GM21360 (cell line): ENCODE measurements at regions not wholly inside any gene's neighbourhood (a gene's known extent, or its start where the extent isn't known, plus 50 kb on each side); places are given as distances from the start of the nearest gene placed in this dataset.

Experiments
- ATAC-seq: cut with Tn5 transposase; IDR thresholded peaks from one replicate; pipeline ENCODE4 v1.9.1; 2021; ENCODE audit warnings: mild to moderate bottlenecking, moderate library complexity; ENCODE audit not compliant: unreplicated experiment

DNA sequence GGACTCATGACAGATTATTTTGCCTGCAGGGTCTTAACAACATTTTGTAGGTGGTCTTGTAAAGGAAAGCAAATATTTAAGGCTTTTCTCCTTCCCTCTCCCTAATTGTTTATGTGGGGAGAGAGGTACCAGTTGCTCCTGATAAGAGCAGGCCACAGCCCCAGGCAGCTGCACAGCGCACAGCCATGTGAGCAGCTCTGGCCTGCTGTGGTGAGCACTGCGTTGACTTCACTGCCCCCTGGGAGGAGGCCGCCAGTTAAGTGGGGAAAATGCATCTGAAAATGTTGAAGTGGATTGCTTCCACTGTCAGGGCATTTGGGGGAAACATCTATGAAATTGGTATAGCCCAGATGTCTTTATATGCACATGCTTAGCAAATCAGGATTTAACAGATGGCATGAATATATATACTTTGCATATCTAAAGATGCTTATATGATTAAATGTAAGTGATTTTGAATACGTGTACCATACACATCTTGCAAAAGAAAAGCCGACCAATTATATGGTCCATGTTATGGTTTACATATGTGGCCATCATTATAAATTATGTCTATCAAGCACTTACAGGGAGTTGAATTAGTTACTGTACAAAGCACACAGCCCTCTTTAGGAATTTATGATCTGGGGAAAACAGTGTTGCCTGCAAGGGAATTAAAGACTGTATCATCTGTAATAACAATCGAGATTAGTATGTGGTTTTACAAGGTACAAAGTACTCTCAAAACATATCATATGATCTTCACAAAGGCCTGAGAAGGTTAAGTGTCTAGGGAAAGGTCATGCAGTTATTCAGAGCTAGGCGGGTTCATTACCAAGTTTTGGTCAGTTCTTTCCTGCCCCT is 132.1 kb downstream of the RHOU start:
- no peak for ATAC-seq

DNA sequence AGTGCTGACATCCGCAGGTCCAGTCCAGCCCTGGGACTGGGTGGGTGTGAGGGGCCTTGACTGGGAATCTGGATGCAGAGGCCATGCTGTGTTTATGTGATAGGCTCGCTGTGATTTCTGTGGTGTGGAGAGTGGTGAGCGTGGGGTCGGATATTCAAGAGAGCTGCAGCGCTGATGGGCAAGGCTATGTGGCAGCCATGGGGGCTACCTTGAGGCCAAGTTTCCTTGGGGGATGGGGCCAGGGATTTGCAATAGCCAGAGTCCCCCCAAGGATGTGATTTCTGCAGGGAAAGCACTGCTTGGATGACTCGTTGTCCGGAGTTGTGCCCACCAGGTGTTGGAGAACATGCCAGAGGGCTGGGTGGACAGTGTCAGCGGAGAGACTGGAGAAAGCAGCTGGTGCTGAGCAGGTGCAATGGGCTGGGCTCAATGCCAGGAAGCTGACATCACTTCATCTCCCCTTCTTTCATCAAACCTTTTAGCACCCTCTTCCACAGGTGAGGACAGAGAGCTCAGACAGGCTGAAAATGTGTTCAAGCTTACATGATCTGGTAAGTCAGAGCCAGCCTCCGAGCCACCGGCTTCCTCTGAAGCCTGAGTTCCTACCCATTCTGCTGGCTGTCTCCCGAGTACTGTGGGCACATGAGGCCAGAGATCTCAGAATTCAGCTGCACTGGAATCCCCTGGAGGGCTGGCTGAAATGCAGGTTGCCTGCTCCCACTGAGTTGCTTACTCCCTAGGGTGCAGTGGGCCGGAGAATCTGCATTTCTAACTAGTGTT is 132.9 kb downstream of the RHOU start:
- ATAC-seq = no peak

DNA sequence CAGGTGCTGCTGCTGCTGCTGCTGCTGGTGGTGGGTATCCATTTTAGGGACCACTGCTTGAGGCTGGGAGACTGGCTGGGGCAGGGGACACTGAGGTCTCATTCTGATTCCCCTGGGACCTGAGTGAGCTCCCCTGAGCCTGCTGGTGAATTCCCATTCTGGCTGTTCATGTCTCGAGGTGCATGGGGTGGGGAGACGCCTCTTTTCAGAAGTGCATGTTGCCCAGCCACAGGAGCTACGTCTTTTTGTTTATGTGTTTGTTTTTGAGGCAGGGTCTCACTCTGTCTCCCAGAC is 133.4 kb downstream of the RHOU start:
- ATAC-seq = no peak

DNA sequence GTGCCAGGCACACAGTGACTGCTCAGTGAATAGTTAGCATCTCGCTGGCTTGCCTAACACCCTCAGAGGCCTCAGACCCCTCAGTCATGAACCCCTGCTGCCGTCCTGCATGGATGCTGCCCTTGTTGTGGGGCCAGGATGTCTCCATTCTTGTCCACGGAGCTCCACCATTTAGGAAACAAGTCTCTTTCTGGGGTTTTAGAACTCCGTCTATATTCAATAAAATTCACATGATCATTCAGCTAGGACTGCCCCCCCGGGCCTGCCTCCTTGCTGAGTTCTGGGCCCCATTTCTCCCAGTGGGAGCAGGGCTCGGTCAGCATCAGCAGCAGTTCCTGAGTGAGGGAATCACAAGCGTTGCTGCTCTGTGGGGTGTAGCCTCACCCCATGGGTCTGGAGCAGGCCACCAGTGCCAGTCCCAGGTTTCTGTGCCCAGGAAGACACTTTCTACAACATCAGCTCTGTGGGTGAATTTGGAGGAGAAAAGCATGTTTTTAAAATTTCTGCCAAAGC is 134.1 kb downstream of the RHOU start:
- ATAC-seq = no peak

DNA sequence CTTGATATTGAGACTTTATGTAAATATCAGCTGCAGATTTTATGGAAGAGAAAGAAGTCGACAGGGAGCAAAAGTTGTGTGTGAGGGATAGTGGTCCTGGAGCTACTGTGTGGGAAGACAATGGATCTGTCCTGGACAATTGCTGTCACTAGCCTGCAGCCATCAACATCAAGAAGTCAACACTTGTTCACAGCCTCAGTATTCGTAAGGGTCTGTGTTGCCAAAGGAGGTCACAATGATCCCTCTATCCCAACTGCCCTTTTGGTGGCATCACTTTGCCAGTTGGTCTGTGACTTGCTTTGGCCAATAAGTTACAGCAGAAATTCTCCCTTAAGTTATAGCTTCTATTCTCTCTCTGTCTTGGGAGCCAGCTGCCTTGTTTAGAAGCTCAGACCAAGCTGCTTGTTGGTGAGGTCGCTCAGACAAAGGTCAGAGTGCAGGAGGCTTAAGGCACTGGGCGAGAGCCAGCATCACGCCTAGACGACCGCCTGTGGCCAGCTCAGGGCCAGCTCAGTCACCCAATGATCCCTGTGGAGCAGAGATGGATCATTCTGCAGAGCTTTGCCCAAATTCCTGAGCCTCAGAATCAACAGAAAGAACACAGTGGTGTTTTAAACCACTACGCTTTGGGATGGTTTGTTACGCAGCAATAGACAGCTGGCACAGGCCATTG is 134.9 kb downstream of the RHOU start:
- ATAC-seq = no peak

DNA sequence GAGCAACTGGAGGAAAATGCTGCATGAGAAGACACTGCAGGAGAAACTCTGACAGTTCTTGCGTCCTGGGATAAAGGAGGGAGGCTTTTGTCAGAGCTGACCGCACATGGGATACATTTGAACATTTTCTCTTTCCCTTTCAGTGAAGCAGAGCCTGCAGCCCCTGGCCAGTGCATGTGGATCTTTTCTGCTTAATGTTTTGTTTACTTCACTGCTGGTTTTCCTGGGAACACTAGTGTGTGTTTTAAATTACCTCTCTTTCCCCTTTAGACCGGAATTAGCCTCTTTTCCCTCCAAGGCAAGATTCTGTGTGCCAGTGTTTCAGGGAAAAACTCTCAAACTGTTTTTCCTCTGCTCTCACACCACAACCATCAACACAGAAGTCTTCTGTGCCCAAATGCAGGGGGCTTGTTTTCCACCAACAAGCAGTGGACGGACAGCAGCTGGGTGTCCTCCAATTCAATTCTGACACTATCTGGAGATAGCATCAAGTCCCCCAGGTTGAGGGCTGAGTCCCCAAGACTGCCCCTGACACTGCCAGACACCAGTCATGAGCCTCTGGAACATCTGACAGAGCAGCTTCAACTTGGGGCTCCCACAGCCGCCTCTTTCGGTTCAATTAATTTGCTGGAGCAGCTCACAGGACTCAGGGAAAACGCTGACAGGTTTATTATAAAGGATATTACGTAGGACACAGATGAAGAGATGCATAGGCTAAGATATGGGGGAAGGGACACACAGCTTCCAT is 136.2 kb downstream of the RHOU start:
- ATAC-seq = no peak

DNA sequence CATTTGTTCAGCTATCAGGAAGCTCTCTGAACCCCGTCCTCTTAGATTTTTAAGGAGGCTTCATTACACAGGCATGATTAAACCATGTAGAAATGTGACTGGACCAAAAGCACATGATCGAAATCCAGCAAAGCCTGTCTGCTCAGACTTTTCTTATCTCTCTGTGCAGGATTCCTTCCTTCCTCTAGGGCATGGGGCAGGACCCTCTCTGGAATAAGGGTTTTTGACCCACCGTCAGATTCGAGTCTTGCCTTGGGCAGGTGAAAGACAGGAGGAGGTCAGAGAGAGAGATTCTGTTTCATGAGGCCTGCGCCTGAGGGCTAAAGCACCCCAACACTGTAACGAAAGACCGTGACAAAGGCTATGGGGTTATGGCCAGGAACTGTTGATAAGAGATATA is 136.8 kb downstream of the RHOU start:
- ATAC-seq = no peak

DNA sequence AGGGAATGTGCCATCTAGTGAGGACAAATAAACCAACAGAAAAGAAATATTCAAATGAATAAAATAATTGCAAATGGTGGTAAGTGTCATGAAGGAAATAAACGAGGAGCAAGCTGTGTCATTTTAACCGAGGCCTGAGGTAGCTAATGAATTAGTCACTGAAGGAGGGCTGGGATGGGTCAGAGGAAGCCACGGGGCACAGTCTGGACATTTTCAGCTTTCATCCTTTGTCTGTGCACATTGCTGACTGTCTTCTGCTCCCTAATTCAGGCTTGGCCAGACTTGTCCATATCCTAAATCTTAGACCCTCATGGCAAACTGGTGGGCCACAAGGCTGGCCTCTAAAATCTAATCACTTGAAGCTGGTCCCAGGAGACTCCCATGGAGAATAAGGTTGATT is 138.4 kb downstream of the RHOU start:
- no peak for ATAC-seq

DNA sequence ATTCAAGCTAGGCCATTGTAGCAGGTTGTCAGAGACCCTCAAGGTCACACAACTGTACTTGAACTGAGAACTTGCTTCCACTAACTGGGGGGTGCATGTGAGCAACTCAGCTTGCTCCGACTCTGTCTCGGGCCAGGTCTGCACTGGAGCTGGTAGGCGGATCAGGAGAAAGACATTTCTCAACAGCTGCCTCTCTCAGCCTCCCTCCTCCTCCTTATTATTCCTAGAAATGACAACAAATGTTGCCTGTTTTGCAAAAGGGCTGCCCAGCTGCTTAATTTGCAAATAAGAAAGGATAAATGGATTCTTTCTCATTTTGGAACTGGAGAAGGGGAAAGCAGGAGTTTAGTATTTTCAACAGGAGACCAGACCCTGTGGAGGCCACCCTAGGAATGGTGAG is 140.5 kb downstream of the RHOU start:
- ATAC-seq = no peak

DNA sequence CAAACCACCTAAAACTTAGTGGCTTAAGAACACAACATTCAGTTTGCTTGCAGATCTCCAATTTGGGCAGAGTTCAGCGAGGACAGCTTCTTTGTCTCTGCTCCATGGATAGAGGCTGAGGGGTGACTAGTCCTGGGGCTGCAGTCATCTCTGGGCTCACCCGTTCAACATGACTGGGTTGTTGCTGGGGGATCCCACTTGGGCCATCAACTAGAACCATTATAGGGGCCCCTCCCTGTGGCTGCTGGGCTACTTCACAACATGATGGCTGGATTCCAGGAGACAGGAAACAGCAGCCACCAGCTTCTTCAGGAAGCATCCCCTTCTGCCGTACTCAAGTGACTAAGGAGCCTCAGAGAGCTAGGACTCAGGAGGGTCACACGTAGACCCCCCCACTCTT is 140.9 kb downstream of the RHOU start:
- ATAC-seq = no peak

DNA sequence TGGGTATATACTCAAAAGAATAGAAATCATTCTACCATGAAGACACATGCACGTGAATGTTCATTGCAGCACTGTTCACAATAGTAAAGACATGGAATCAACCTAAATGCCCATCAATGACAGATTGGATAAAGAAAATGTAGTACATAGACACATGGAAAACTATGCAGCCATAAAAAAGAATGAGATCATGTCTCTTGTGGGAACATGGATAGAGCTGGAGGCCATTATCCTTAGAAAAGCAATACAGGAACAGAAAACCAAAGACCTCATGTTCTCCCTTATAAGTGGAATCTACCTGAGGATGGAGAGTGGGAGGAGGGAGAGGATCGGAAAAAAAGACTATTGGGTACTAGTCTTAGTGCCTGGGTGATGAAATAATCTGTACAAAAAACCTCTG is 143.9 kb downstream of the RHOU start:
- ATAC-seq = no peak

DNA sequence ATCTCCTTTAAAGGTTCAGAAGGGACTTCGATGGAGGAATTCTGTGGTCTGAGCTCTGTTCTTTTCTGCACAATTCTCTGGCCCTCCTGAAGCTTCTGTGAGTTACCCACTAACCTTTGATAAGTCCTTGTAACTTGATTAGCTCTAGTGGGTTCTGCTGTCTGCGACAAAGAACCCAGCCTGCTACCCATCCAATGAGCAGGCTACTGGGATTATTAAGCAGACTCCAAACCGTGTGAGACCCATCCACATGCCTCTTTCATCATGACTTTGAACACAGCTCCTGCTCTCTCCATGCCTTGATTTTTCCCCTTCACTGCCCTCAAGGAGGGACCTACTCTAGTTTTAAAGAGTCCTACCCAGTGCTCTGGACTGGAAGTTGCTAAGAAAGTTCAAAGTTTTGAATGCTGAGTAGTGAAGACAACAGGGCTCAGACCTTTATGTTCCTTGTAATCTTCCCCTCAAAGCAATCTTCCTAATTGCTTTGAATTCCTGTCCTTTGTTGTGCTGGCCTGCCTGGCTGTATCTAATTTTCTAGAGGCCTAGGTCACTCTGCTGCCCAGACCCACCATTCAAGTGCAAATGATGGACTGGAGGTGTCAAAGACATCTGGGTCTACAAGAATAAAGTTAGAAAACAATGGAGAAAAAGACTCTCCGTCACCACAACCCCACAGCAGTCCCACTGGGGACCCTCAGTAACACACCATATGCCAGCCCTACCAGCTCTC is 146.9 kb downstream of the RHOU start:
- ATAC-seq = no peak

DNA sequence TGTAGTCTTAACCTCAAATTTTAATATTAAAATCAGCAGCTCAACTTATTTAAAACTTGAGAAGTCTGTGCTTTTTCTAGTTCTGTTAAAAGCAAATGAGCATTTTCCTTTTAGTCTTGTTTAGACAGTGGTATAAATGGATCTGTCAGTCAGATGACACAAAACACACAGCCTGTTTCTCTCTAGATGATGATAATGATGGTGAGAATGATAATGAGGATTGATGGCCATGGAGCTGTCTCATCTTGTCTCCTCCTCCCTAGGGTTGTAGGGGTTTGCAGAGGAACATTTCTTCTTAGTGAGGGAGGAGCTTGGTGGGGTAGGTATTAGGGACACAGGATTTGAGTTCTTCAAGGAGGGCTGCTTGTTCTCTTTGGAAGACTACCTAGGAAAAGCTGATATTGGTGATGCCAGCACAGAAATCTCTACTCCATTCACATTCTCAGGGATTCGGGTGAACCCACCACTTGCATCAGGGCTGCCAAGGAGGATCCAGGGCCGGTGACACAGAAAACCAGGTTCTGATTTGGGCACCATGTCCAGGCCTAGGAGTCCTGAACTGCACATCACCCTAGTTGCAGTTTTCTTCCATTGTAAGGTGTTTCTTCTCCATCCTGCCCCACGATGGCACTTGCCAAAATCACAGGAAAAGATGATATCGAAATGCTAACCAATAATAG is 147.6 kb downstream of the RHOU start:
- ATAC-seq = no peak

DNA sequence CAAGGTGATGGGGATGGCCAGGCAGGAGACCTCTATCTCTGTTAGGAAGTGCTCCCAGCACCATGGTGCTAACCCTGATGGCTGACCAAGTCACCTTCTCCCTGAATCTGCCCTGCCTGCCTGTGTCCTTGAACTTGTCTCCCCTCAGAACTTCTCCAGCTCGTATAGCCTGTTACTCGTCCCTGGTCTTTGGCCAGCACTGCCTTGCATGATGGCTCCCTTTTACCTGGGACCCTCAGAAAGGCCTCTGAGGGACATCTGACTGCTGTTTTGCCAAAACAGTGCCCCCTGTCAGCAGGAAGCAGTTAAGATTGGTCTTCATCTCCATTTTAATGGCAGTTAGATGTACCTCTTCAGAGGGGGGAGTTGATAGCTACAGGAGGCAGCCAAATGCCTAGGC is 148.3 kb downstream of the RHOU start:
- no peak for ATAC-seq

DNA sequence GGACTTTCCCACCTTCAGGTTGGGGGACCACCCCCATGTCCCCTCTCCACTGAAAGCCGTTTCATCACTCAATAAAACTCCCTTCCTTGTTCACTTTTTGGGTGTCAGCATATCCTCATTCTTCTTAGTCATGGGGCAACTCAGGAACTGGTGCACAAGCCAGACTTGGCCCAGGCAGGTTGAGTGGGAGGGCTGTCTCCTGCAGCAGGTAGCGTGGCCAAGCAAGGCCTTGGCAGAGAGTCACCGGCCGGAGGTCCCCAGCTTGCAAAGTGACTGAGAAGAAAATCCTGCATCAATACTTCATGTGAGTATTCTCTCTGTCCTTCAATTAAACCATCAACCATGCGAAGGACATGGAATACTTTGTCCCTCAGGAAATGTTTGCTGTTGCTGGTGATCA is 148.9 kb downstream of the RHOU start:
- ATAC-seq = no peak

DNA sequence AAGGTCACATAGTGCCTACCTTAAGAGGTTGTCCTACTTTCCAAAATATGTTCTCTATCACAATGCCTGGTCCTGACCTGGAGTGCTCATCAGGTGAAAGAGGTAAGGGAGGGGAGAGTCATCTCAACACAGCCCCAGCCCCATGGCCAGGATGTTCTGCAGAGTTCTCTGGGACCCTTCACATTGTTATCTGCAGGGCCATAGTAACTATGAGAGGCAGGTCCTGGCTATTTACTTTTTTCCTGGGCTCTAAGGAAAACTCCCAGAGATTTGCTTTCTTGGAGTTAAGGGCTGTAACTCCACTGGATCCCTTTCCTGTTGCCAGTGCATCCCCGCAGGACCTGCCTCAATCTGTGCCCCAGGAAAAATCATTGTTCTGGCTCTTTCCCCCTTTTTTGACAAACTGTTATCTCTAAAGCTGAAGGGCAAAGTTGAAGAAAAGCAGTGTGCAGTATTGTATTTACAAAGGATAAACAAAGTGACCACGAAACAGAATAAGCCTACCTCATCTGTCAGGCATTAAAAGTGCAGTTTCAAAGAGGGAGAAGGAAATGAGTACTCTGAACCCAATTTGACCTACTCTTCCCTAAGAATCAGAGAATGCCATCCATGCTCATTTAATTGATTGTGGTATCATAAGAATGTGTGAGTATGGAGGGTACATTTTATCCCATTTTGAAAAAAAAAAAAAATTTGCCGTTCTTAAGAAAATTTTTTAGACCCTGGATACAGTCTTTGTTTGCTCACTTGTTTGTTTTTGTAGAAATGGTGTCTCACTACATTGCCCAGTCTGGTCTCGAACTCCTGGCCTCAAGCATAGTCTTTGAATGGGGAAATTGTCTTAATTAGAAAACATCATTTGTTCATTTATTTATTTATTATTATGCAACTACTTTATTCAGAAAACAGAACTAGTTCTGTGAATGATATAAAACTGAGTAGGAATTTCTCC is 149.6 kb downstream of the RHOU start:
- no peak for ATAC-seq

DNA sequence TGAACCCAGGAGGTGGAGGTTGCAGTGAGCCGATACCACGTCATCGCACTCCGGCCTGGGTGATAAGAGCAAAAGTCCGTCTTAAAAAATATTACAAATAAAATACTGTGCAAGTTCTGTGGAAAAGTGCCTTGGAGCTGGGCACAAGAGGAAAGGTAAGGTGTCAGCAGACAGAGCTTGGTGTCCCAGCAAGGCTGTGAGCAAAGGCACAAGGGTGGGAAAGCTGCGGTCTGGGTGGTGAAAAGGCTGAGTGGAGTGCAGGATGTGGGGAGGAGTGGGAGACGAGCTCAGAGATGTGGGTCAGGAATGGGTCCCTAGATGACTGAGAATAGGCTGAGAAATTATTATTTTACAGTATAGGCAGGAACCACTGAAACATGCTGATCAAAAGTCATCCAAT is 150.6 kb downstream of the RHOU start:
- no peak for ATAC-seq

DNA sequence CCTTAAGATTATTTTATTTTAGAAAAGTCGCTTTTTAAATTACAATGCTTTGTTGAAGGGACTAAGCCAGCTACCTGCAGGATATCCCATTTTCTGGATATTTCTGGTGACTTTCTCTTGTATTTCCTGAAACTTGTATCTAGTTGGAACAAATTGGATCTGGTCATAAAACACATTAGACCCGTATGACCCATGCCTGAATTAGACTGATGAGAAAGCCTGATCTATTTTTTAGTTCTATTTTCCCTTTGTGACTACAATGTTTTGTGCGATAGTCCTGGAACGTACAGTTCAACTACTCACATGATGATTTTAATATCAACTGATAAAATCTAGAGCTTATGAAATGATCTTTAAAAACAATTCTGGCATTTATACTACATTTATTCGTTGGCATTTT is 151.8 kb downstream of the RHOU start:
- ATAC-seq = no peak

DNA sequence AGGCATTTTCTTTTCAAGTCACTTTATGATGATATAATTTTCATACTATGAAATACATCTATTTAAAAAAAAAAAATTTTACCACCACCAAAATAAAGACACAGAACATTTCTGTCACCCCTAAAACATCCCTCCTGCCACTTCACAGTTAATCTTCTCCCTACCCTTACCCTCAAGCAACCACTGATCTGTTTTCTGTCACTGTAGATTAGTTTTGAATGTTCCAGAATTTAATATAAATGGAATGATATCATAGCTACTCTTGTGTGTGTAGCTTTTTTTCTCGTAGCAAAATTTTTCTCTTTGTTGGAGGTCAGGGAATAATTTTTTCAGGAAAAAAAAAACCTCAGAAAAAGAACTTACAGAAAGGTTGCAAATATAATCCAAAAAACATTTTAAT is 152.7 kb downstream of the RHOU start:
- no peak for ATAC-seq
